PC-9 (cell line): ENCODE measurements at regions not wholly inside any gene's neighbourhood (a gene's known extent, or its start where the extent isn't known, plus 50 kb on each side); places are given as distances from the start of the nearest gene placed in this dataset.

ENCODE experiments used
- BruUV-seq: library from RNA; stranded (reverse); fragments of 400-500 nt; replicated peaks from 2 replicates; lab custom pipeline; 2021; lab: Mats Ljungman, UMichigan
- CTCF ChIA-PET: fragments of 300-600 bp; sonication (Branson Sonifier 250); formaldehyde crosslinking; loops from one replicate; lab custom pipeline; 2022; ENCODE audit warnings: antibody characterized with exemption; lab: Charles Lee
- POLR2A ChIA-PET: fragments of 300-600 bp; sonication (Branson Sonifier 250); formaldehyde crosslinking; loops from one replicate; lab custom pipeline; 2022; ENCODE audit warnings: antibody characterized with exemption; ENCODE audit not compliant: unreplicated experiment; lab: Charles Lee
- DNase-seq, 2 experiments: peaks; one replicate each; pipeline versions ENCODE4 v3.0.0 to v3.0.0-alpha.2; 2015 to 2022; ENCODE audit warnings: mixed read lengths in 1 of 2
- H2AFZ ChIP-seq: fragments of 200-600 bp; sonication (generic); 2 replicates; pipeline ENCODE4 v1.8.1; 2017; ENCODE audit warnings: antibody characterized with exemption
- H3F3A ChIP-seq: fragments of 200-600 bp; sonication (generic); 2 replicates; pipeline ENCODE4 v1.8.1; 2017; ENCODE audit warnings: antibody characterized with exemption, mild to moderate bottlenecking, low read depth; ENCODE audit not compliant: insufficient read depth
- H3K27ac ChIP-seq: fragments of 200-600 bp; sonication (generic); 2 replicates; pipeline ENCODE4 v1.6.1; 2016; ENCODE audit warnings: mixed run types
- H3K27me3 ChIP-seq: fragments of 200-600 bp; sonication (generic); 2 replicates; pipeline ENCODE4 v1.6.1; 2016; ENCODE audit warnings: low read depth, mixed run types; ENCODE audit not compliant: insufficient read depth
- H3K36me3 ChIP-seq: fragments of 200-600 bp; sonication (generic); 2 replicates; pipeline ENCODE4 v1.6.1; 2016; ENCODE audit warnings: low read depth, mixed run types
- H3K4me1 ChIP-seq: fragments of 200-600 bp; sonication (generic); replicated peaks from 2 replicates; pipeline ENCODE4 v1.6.1; 2016; ENCODE audit warnings: mixed run types; ENCODE audit not compliant: insufficient read depth
- H3K4me2 ChIP-seq: fragments of 200-600 bp; sonication (generic); 2 replicates; pipeline ENCODE4 v1.6.1; 2017; ENCODE audit warnings: mixed run types
- H3K4me3 ChIP-seq: fragments of 200-600 bp; sonication (generic); 2 replicates; pipeline ENCODE4 v1.6.1; 2016; ENCODE audit warnings: mixed run types
- H3K79me2 ChIP-seq: fragments of 200-600 bp; sonication (generic); 2 replicates; pipeline ENCODE4 v1.6.1; 2017; ENCODE audit warnings: low read depth, mixed run types
- H3K9me2 ChIP-seq: fragments of 200-600 bp; sonication (generic); 2 replicates; pipeline ENCODE4 v1.8.1; 2017; ENCODE audit warnings: mild to moderate bottlenecking; ENCODE audit not compliant: insufficient read depth
- H3K9me3 ChIP-seq: fragments of 200-600 bp; sonication (generic); 2 replicates; pipeline ENCODE4 v1.8.1; 2016; ENCODE audit warnings: low read depth; ENCODE audit not compliant: insufficient read depth
- H4K20me1 ChIP-seq: fragments of 200-600 bp; sonication (generic); 2 replicates; pipeline ENCODE4 v1.8.1; 2017; ENCODE audit not compliant: insufficient read depth
- CTCF ChIP-seq: fragments of 200-600 bp; sonication (generic); conservative IDR thresholded peaks from 2 replicates; pipeline ENCODE4 v1.6.1; 2017; ENCODE audit warnings: mixed run types, antibody characterized with exemption, mild to moderate bottlenecking, moderate library complexity
- EZH2 ChIP-seq: fragments of 200-600 bp; sonication (generic); IDR thresholded peaks from 2 replicates; pipeline ENCODE4 v1.8.0; 2017; ENCODE audit warnings: antibody characterized with exemption, low read depth
- intact Hi-C: fragments of 100-400 bp; cut with micrococcal nuclease; formaldehyde crosslinking; loops from one replicate; pipeline ENCODE4 v1.10.0; 2022; ENCODE audit not compliant: unreplicated experiment

- H2AFZ ChIP-seq, result no peak overlapping the region
- no peaks in the 10 kb centered on the region for H3K79me2 ChIP-seq
- no peak for TF ChIP-seq CTCF
- no peak for TF ChIP-seq EZH2
- intact Hi-C loops, result no loop called here
- no peaks in the 10 kb centered on the region for H3K4me1 ChIP-seq
- no peaks in the 10 kb centered on the region for H3K36me3 ChIP-seq
- H3K9me2 ChIP-seq, result no peaks in the 10 kb centered on the region
- H3K27me3 ChIP-seq, result no peaks in the 10 kb centered on the region
- no peaks in the 10 kb centered on the region for H4K20me1 ChIP-seq
- H3F3A ChIP-seq, result no peaks in the 10 kb centered on the region
- no peak overlapping the region for H3K27ac ChIP-seq
- no peak overlapping the region for H3K4me3 ChIP-seq
- no peak overlapping the region for H3K4me2 ChIP-seq
- H3K9me3 ChIP-seq, result 0 out of 2 replicates have a peak, but pooled peaks cover 6% of the 10 kb centered on the region
- ChIA-PET CTCF (interaction anchor here (0.6 kb wide), 1 partner anchor 8 kb away, joined by 3 read pairs; no protein-coding TSS in a partner anchor), POLR2A (no interaction called here)
- no peak for DNase-seq
- no TSS peak for BruUV-seq
Observed at GRCh38 chr14:44448951-44449358, 58.1 kb downstream of the FSCB start.

GRCh38 chr14:44446965-44447364 is 60.1 kb downstream of the FSCB start:
- no peak for DNase-seq
- H3K27me3 ChIP-seq, result no peaks in the 10 kb centered on the region
- no peaks in the 10 kb centered on the region for H4K20me1 ChIP-seq
- no peak overlapping the region for H3K4me2 ChIP-seq
- 0 out of 2 replicates have a peak, but pooled peaks cover 6% of the 10 kb centered on the region for H3K9me3 ChIP-seq
- no peak overlapping the region for H2AFZ ChIP-seq
- no peaks in the 10 kb centered on the region for H3K9me2 ChIP-seq
- ChIA-PET CTCF (no interaction called here), POLR2A (no interaction called here)
- no peaks in the 10 kb centered on the region for H3K4me1 ChIP-seq
- H3K79me2 ChIP-seq, result no peaks in the 10 kb centered on the region
- H3K4me3 ChIP-seq, result no peak overlapping the region
- no peaks in the 10 kb centered on the region for H3F3A ChIP-seq
- intact Hi-C loops, result no loop called here
- no TSS peak for BruUV-seq
- H3K27ac ChIP-seq, result no peak overlapping the region
- TF ChIP-seq CTCF (no peak), EZH2 (no peak)
- no peaks in the 10 kb centered on the region for H3K36me3 ChIP-seq

GRCh38 chr14:44444454-44444853 is 62.6 kb downstream of the FSCB start:
- Histone ChIP-seq H3K9me3 (0 out of 2 replicates have a peak, but pooled peaks cover under 1% of the 10 kb centered on the region), H3K9me2 (no peaks in the 10 kb centered on the region), H3K27ac (no peak overlapping the region), H3K27me3 (no peaks in the 10 kb centered on the region), H2AFZ (no peak overlapping the region), H3K79me2 (no peaks in the 10 kb centered on the region), H3K4me2 (no peak overlapping the region), H4K20me1 (no peaks in the 10 kb centered on the region), H3K36me3 (no peaks in the 10 kb centered on the region), H3F3A (no peaks in the 10 kb centered on the region), H3K4me1 (no peaks in the 10 kb centered on the region), H3K4me3 (no peak overlapping the region)
- no TSS peak for BruUV-seq
- ChIA-PET POLR2A (no interaction called here), CTCF (no interaction called here)
- intact Hi-C loops, result no loop called here
- DNase-seq, result no peak
- TF ChIP-seq CTCF, result no peak
- TF ChIP-seq EZH2, result no peak
